LHCN-M2 (cell line): ENCODE measurements at regions not wholly inside any gene's neighbourhood (a gene's known extent, or its start where the extent isn't known, plus 50 kb on each side); places are given as distances from the start of the nearest gene placed in this dataset.

ENCODE experiments used
- DNase-seq: peaks from one replicate; pipeline ENCODE4 v3.0.0-alpha.2; 2012; ENCODE audit warnings: low read depth

DNA sequence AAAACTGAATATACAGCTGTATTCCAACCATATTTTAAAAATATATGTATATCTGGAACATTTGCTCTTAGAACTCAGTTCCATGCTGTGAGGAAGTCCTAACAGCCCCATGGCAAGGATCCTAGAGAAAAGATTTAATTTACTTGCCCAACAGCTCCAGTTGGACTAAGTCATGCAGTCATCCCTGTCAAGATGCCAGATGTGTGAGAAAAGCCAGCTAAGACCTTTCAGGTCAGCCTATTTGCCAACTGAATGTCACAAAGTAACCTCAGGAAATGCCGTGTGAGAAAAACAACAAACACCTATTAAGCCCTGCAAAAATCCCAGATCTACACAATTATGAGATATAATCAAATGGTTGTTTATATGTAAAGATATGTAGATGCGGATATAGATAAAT is 416.3 kb downstream of the NR2F1-AS1 start:
- peak; percentile 92 for DNase-seq

GRCh38 chr5:93163010-93163663 is 417.9 kb downstream of the NR2F1-AS1 start:
- DNase-seq: peak; percentile 90

DNA sequence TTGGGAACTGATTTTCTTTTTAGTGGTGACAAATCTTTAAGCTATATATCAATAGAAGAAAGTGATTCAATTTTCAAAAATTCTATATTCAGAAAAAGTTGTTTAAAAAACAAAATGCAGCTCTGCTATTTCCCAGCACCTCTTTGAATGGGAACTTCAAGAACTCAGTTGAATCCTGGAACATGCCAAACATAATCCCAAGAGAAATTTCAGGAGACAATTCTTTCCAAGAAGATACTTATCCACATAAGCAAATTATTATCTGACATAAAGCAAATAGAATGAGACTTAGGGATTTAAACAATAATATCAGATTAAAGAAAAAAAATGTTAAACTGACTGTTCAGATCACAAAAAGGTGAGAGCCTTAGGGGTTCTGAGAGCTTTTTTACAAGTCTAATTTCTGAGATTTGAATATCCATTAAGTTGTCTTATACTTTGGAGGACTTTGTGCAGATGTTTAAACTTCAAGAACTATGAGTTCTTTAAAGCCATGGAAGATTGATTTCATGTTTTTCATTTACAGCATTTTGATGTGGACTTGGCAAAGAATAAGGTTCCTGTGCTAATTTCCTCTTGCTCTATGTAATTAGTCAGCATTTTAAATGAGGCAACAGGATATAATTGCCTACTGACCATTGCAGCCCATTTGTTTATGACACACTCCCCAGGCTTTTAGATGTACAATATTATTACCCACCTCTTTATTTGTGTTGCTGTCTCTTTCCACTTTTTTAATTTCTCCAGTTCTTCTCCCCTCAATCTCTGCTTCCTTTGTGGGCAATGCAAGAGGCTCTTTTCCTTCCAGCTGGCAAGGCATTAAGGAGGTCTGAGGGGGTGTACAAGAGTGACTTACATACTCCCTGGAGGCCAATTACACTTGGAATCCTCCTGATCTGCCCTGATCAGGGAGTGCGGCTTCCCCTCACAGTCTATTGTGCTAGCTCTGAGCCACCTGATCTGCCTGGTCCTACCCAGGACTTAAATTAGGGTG is 419.1 kb downstream of the NR2F1-AS1 start:
- DNase-seq: peak; percentile 88

DNA sequence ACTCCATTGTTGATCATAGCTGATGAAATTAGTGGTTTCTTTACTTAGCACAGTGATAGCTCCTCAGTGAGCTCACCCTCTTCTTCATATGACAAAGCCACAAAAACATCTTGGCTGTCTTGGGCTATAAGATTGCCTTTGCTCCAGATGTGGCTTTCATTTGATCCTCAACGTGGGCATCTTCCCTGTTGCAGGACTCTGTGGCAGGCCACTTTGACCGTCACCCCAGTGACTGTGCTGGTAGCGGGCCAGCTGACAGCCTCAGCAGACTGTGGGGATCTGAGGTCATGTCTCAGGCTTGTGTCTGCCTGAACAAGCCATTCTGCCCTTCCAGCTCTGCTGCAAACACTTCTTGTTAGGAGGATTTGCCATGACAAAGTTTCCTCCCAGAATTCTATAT is 422.2 kb downstream of the NR2F1-AS1 start:
- peak; percentile 24 for DNase-seq

DNA sequence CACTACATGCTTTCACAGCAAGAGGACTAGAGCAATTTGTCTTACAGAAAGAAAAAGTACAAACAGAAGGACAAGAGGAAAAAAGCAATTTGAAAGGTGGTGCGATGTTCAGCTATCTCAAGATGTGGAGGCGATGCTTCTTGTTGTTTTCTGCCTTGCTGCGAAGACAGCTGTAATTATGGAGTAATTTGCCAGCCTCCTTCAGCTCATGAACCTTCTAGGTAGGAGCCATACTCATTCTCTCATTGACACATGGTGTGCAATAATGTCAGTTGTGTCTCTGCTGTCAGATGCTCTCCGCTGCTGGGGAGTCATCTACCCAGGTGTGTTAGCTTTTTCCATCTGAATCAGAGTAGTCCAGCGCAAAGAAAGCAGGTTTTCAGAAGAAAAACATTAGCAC is 424.5 kb downstream of the NR2F1-AS1 start:
- DNase-seq: no peak

DNA sequence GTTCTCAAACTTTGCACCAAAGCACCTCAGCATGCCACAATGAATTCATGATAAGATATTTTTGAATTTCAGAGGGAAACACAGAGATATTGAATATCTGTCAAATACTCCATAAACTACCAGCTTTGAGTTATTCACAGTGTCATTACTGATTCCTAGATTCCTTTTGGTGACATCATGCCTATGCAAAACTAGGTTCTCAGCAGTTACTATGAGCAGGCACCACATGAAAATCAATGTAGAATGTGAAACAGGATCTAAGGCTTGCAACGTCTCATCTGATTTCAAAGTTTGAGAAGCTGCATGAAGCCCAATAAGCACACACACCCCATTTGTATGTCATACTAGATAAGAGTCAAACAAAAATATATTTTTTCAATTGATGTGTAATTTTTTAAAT is 426.5 kb downstream of the NR2F1-AS1 start:
- peak; percentile 24 for DNase-seq

DNA sequence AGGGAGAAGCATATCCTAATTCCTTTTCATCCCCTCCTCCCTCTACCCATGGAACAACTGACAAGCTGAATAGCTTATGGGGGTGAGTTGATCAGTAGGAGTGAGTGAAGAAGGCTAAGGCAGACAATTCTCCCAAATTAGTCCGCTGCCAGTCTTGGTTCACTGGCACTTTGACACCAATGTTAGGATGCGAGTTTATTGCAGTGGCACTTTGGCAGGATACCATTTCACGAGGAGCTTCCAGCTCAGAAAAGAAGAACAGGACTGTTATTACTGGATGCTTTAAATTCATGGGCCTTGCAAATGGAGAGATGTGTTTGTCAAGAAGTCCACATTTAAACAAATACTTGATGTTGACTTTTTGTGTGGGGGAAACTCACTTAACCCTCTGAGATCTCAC is 427.6 kb downstream of the NR2F1-AS1 start:
- DNase-seq: no peak

DNA sequence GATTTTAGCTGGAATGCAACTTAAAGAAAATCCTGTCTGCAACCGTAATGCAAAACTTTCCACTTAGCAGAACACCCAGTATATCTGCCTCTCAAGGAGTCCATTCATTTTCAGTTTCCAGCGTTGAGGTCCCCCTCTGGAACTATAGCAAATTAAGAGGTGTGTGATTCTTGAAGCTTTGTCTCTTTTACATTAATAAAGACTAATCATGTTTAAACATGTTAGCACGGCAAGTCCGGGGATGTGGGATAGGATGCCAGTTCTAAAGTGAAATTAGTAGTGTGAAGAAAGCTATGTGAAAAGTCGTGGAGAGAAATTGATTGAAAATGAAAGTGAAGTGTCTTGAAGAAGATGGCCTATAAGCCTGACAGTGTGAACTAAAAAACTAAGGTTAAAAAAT is 429.1 kb downstream of the NR2F1-AS1 start:
- peak; percentile 42 for DNase-seq

- peak; percentile 78 for DNase-seq
Measured at GRCh38 chr5:93151121-93151520, 429.9 kb downstream of the NR2F1-AS1 start.

DNA sequence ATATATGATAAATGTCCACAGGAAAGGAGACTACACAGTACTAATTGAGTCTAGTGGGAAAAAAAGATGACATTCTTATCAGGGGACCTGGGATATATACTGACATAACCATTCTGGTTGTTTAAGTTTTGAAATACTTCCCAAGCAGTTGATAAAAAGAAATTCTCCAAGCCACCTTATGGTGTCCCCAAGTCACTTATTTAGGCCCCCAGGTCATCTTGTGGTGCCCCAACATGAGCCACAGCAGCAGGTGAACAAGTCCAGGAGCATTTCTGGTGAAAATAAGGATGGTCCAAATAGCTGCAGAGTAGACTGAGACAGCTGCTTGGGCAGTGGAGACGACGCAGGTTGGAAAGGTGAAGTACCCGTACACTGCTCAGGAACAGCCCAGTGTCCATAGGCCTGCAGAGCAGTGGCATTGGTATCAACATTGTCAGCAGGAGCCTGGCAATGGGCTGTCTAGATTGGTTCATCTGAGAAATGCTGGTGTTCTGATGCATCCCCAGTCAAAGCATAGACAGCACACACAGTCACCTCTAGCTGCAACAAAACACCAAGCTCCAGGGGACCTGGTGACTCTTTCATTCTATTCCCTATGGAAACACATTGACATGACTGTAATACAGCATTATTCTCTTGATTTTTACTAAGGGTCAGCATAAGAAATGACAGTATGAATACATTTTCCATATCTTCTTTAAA is 430.6 kb downstream of the NR2F1-AS1 start:
- DNase-seq: peak; percentile 65

GRCh38 chr5:93145767-93146166 is 435.3 kb downstream of the NR2F1-AS1 start:
- DNase-seq: peak; percentile 86

DNA sequence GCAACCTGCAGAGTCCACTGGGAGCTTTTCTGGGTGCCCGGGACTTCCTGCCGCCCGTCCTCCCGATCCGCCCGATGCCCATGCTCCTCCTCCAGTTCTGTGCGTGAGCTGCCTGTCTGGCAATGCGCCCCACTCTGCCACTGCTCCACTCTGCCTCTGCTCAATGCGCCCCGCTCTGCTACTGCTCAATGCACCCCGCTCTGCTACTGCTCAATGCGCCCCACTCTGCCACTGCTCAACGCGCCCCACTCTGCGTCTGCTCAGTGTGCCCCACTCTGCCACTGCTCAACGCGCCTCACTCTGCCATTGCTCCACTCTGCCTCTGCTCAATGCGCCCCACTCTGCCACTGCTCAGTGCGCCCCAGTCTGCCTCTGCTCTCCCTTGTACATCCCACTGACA is 436.0 kb downstream of the NR2F1-AS1 start:
- no peak for DNase-seq

DNA sequence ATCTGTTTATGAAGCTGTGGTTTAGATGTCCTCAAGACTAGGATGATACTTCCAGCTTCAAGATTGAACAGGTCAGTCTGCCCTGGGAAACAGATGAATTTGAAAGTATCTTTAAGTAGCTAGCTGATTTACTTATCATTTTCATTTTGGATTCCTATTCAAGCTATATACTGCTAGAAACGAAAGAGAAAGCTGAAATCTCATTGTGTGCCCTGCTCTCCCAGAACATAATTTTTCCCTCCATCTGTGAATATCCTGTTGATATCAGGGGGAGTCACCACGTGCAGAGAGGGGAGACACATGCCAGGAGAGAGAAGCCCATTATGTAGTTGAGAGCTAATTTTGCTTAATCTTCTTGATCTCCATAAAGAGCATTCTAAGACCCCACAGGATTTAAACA is 439.1 kb downstream of the NR2F1-AS1 start:
- no peak for DNase-seq

GRCh38 chr5:93130624-93131490 is 450.2 kb downstream of the NR2F1-AS1 start:
- peak; percentile 45 for DNase-seq

- DNase-seq: peak; percentile 34
Measured at GRCh38 chr5:93126634-93127033, 454.4 kb downstream of the NR2F1-AS1 start.

DNA sequence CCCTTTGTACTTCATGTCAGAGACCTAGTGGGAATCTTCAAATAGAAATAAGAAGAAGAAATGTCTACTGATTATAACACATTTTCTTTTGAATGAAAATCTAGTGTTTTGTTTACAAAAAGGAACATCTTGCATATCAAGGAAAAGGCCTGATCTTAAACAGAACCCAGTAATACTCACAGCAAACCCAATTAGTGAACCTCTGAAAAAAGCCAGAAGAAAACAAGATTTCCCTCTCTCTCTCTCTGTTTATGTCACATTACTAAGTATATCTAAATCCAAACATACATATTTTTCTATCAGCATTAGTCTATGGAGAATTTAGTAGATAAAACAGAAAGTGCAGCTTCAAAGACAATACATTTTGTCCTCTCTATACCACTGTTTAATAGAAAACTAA is 457.9 kb downstream of the NR2F1-AS1 start:
- DNase-seq: no peak

GRCh38 chr5:93122446-93122845 is 458.6 kb downstream of the NR2F1-AS1 start:
- no peak for DNase-seq

- no peak for DNase-seq
Measured at GRCh38 chr5:93120771-93121170, 460.2 kb downstream of the NR2F1-AS1 start.

DNA sequence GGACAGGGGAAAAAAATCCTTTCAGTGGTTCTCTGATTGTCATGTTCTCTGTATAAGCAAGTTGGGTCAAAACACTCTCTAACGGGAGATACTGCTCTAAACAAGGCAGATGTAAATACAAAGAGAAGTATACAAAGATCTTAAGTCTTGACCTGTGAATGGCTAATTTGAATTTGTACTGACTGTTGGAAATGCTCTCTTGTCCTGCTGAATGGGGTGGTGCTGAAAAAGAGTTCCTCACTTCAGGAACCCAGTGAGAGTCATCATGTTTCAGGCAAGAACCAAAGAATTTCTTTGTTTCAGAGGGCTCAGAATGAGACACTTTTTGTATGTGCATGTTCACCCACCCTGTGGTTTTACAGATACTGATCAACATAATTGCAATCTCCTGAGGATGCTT is 461.0 kb downstream of the NR2F1-AS1 start:
- no peak for DNase-seq

DNA sequence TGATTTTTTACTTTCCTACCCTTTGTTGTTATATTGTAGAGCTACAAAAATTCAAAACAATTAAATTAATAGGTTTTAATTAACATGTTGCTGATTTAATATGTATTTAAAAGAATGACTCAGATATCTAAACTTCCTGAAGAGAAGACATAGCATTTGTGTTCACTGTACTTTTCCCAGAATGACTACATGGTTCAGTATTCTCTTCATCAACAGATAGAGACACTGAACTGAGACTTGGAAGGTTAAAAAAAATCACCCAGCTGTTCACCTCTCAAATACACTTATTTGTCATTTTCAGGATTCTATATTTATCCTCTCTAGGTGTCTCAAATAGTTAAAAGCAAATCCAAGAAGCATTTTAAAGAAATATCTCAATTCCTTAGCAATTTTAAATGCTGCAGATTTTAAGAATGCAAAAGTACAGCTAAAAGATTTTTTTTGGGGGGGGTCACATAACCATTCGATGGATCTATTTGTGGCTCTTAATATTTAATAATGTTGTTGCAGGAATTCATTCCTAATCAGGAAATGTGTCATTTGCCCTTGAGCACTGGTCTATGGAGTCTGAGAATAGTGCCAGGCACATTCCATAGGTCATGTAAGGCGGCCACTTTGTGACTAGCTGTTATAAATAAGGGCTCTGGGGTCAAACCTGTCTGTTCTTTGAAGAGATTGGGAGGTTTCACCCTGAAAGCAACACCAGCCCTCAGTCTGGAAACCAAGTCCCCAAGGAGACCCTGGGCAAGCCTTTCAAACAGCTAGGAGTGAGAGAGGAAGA is 463.1 kb downstream of the NR2F1-AS1 start:
- DNase-seq: peak; percentile 77
